OCI-LY7 (cell line): ENCODE measurements at regions not wholly inside any gene's neighbourhood (a gene's known extent, or its start where the extent isn't known, plus 50 kb on each side); places are given as distances from the start of the nearest gene placed in this dataset.

Experiments
- CTCF ChIP-seq: fragments of 200-600 bp; sonication (generic); conservative IDR thresholded peaks from 2 replicates; pipeline ENCODE4 v1.5.1; 2014; ENCODE audit warnings: mild to moderate bottlenecking, antibody characterized with exemption, low read length, moderate library complexity, mixed read lengths
- EZH2phosphoT487 ChIP-seq: fragments of 200-600 bp; sonication (generic); IDR thresholded peaks from 2 replicates; pipeline ENCODE4 v1.6.1; 2018; ENCODE audit warnings: low read depth, borderline replicate concordance, mild to moderate bottlenecking, mixed run types, antibody characterized with exemption, low read length, moderate library complexity, mixed read lengths

GRCh38 chr13:33913829-33914228 lies 95.9 kb downstream of the RFC3 start:
- TF ChIP-seq CTCF: no peak
- TF ChIP-seq EZH2phosphoT487: no peak
